ENCODE measurements at regions not wholly inside any gene's neighbourhood (a gene's known extent, or its start where the extent isn't known, plus 50 kb on each side); places are given as distances from the start of the nearest gene placed in this dataset.

DNA sequence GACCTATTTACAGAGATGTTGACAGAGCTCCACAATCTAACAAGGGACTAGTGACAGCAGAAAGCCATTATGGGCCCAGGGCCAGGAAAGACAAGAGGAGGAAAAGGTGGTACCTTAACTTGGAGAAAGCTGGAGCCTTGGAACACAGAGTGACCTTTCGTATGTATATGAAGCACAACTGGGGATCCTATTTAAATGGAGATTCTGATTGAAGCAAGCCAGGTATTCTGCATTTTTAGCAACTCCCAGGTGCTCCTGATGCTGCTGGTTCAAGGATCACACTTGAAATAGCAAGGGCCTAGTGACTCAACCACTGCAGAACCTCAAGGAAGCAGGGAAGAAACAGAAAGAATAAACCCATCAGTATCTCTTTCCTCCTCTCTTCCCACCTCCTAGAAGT, 99.4 kb downstream of the TMEM47 start:
- ChIA-PET POLR2A (ENCODE audit: low non-redundant PET) (no interaction called here), CTCF (no interaction called here)
- DNase-seq (ENCODE audit: low spot score), result no peak
- no peak overlapping the region for H3K27ac ChIP-seq
- TF ChIP-seq CTCF (conservative IDR thresholded peaks at IDR 0.05; ENCODE audit: low read depth), result no peak

DNA sequence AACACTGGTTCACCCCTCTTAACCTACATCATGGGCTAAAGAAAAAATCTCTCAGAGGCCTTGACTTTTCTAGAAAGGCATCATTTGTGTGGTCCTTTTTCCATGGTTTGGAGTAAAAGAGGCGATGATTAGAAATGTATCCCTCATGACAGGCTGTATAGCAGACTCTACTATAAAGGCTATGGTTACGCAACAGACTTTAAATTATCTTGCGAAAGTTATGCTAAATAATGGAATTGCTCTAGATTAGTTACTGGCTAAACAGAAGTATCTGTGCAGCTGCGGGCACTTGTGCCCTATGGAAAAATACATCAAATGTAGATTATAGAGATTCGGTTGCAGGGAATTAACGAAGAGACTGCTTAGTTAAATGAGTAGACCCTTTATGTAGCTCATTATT, 101.6 kb downstream of the TMEM47 start:
- H3K27ac ChIP-seq, result no peak overlapping the region
- no peak for DNase-seq (ENCODE audit: low spot score)
- ChIA-PET CTCF (no interaction called here), POLR2A (ENCODE audit: low non-redundant PET) (no interaction called here)
- TF ChIP-seq CTCF (conservative IDR thresholded peaks at IDR 0.05; ENCODE audit: low read depth), result no peak

- ChIA-PET POLR2A (ENCODE audit: low non-redundant PET) (no interaction called here), CTCF (no interaction called here)
- no peak for DNase-seq (ENCODE audit: low spot score)
- no peak for TF ChIP-seq CTCF (conservative IDR thresholded peaks at IDR 0.05; ENCODE audit: low read depth)
- no peak overlapping the region for H3K27ac ChIP-seq
Measured at GRCh38 chrX:34546366-34546765, 110.7 kb downstream of the TMEM47 start.

GRCh38 chrX:34528081-34528480, 129.0 kb downstream of the TMEM47 start:
- ChIA-PET POLR2A (ENCODE audit: low non-redundant PET) (no interaction called here), CTCF (no interaction called here)
- TF ChIP-seq CTCF (conservative IDR thresholded peaks at IDR 0.05; ENCODE audit: low read depth), result no peak
- DNase-seq (ENCODE audit: low spot score), result no peak
- H3K27ac ChIP-seq, result no peak overlapping the region

DNA sequence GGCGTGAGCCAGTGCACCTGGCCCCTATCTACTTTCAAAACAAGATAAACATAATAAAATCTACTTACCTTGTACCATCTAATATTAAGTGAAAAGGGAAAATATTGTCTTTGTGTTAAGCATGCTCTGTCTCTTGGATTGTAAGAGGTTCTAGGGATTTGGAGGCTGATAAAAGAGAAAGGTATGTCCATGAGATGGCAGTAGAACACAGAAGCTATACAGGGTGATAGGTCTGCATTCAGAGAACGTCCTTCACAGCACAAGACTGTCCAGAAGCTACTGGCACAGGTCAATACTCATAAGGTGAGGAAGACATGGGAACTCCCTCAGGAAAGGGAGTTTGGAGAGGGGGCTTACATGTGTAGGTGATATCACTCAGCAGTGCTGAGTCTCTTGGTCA, 135.5 kb downstream of the TMEM47 start:
- ChIA-PET CTCF (no interaction called here), POLR2A (ENCODE audit: low non-redundant PET) (no interaction called here)
- DNase-seq (ENCODE audit: low spot score), result peak; percentile 0
- TF ChIP-seq CTCF (conservative IDR thresholded peaks at IDR 0.05; ENCODE audit: low read depth), result no peak
- no peak overlapping the region for H3K27ac ChIP-seq

GRCh38 chrX:34509394-34509793, 147.7 kb downstream of the TMEM47 start:
- H3K27ac ChIP-seq, result no peak overlapping the region
- POLR2A ChIA-PET (ENCODE audit: low non-redundant PET), result no interaction called here
- no peak for DNase-seq (ENCODE audit: low spot score)
- CTCF ChIA-PET, result no interaction called here
- no peak for TF ChIP-seq CTCF (conservative IDR thresholded peaks at IDR 0.05; ENCODE audit: low read depth)

- ChIA-PET CTCF (no interaction called here), POLR2A (ENCODE audit: low non-redundant PET) (no interaction called here)
- no peak for DNase-seq (ENCODE audit: low spot score)
- H3K27ac ChIP-seq, result no peak overlapping the region
- TF ChIP-seq CTCF (conservative IDR thresholded peaks at IDR 0.05; ENCODE audit: low read depth), result no peak
Measured at GRCh38 chrX:34503119-34503518, 154.0 kb downstream of the TMEM47 start.
